ENCODE measurements at regions not wholly inside any gene's neighbourhood (a gene's known extent, or its start where the extent isn't known, plus 50 kb on each side); places are given as distances from the start of the nearest gene placed in this dataset.

GRCh38 chr21:35352066-35352770 is 303.1 kb upstream of the RUNX1 start:
- TF ChIP-seq, protein P1, sequence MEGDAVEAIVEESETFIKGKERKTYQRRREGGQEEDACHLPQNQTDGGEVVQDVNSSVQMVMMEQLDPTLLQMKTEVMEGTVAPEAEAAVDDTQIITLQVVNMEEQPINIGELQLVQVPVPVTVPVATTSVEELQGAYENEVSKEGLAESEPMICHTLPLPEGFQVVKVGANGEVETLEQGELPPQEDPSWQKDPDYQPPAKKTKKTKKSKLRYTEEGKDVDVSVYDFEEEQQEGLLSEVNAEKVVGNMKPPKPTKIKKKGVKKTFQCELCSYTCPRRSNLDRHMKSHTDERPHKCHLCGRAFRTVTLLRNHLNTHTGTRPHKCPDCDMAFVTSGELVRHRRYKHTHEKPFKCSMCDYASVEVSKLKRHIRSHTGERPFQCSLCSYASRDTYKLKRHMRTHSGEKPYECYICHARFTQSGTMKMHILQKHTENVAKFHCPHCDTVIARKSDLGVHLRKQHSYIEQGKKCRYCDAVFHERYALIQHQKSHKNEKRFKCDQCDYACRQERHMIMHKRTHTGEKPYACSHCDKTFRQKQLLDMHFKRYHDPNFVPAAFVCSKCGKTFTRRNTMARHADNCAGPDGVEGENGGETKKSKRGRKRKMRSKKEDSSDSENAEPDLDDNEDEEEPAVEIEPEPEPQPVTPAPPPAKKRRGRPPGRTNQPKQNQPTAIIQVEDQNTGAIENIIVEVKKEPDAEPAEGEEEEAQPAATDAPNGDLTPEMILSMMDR (IDR thresholded peaks at IDR 0.05) = no peak
- Histone ChIP-seq H3K36me3 (ENCODE audit: control insufficient read depth, insufficient read depth, low read length) (no peaks in the 10 kb centered on the region), H3K27ac (ENCODE audit: low read length) (no peak overlapping the region), H3K9me3 (ENCODE audit: control insufficient read depth, insufficient read depth, low read length) (no peaks in the 10 kb centered on the region), H3K27me3 (ENCODE audit: control insufficient read depth, insufficient read depth, low read length) (peaks cover 4% of the 10 kb centered on the region), H3K4me1 (ENCODE audit: control insufficient read depth, insufficient read depth, low read length) (no peaks in the 10 kb centered on the region), H3K4me3 (ENCODE audit: low read length) (no peak overlapping the region)
- no peak for DNase-seq
- Mint-ChIP-seq H3K4me1 (no peaks in the 10 kb centered on the region), H3K36me3 (no peaks in the 10 kb centered on the region), H3K27me3 (ENCODE audit: low read depth in 2 of 2) (peaks cover 15 to 45% of the 10 kb centered on the region in 2 donors), H3K27ac (no peak overlapping the region), H3K4me3 (no peak overlapping the region), H3K9me3 (no peaks in the 10 kb centered on the region)
- intact Hi-C loops (cut with micrococcal nuclease) = no loop called here
- ATAC-seq = no peak
- WGBS (ENCODE audit: insufficient coverage) = 89% methylated on average over 4 of the region's 4 CpGs

GRCh38 chr21:35351434-35351833 is 302.3 kb upstream of the RUNX1 start:
- WGBS (ENCODE audit: insufficient coverage) = 100% methylated on average over 1 of the region's 1 CpG
- intact Hi-C loops (cut with micrococcal nuclease) = no loop called here
- TF ChIP-seq, protein P1 (IDR thresholded peaks at IDR 0.05) = no peak
- H3K27ac Mint-ChIP-seq = no peak overlapping the region
- H3K36me3 Mint-ChIP-seq = no peaks in the 10 kb centered on the region
- H3K4me3 Mint-ChIP-seq = no peak overlapping the region
- no peaks in the 10 kb centered on the region for H3K9me3 ChIP-seq (ENCODE audit: control insufficient read depth, insufficient read depth, low read length)
- H3K9me3 Mint-ChIP-seq = no peaks in the 10 kb centered on the region
- no peak overlapping the region for H3K27ac ChIP-seq (ENCODE audit: low read length)
- ATAC-seq (no peak), DNase-seq (no peak)
- no peak overlapping the region for H3K4me3 ChIP-seq (ENCODE audit: low read length)
- H3K4me1 ChIP-seq (ENCODE audit: control insufficient read depth, insufficient read depth, low read length) = no peaks in the 10 kb centered on the region
- no peaks in the 10 kb centered on the region for H3K36me3 ChIP-seq (ENCODE audit: control insufficient read depth, insufficient read depth, low read length)
- peaks cover 19 to 53% of the 10 kb centered on the region in 2 donors for H3K27me3 Mint-ChIP-seq (ENCODE audit: low read depth in 2 of 2)
- no peaks in the 10 kb centered on the region for H3K4me1 Mint-ChIP-seq
- peaks cover 4% of the 10 kb centered on the region for H3K27me3 ChIP-seq (ENCODE audit: control insufficient read depth, insufficient read depth, low read length)

- H3K9me3 ChIP-seq (ENCODE audit: control insufficient read depth, insufficient read depth, low read length) = no peaks in the 10 kb centered on the region
- intact Hi-C loops (cut with micrococcal nuclease) = no loop called here
- no peaks in the 10 kb centered on the region for H3K4me1 ChIP-seq (ENCODE audit: control insufficient read depth, insufficient read depth, low read length)
- no peaks in the 10 kb centered on the region for H3K4me1 Mint-ChIP-seq
- H3K27ac ChIP-seq (ENCODE audit: low read length) = no peak overlapping the region
- no peak for ATAC-seq
- DNase-seq = no peak
- H3K4me3 ChIP-seq (ENCODE audit: low read length) = no peak overlapping the region
- no peaks in the 10 kb centered on the region for H3K36me3 ChIP-seq (ENCODE audit: control insufficient read depth, insufficient read depth, low read length)
- TF ChIP-seq, protein P1 (IDR thresholded peaks at IDR 0.05) = no peak
- H3K9me3 Mint-ChIP-seq = no peaks in the 10 kb centered on the region
- H3K27ac Mint-ChIP-seq = no peak overlapping the region
- peaks cover 4% of the 10 kb centered on the region for H3K27me3 ChIP-seq (ENCODE audit: control insufficient read depth, insufficient read depth, low read length)
- peaks cover 19 to 57% of the 10 kb centered on the region in 2 donors for H3K27me3 Mint-ChIP-seq (ENCODE audit: low read depth in 2 of 2)
- 65% methylated on average over 2 of the region's 2 CpGs for WGBS (ENCODE audit: insufficient coverage)
- H3K4me3 Mint-ChIP-seq = no peak overlapping the region
- no peaks in the 10 kb centered on the region for H3K36me3 Mint-ChIP-seq
These were observed 301.9 kb upstream of the RUNX1 start for GRCh38 chr21:35350965-35351364.

All from natural killer cell (primary cell).